ENCODE measurements at regions not wholly inside any gene's neighbourhood (a gene's known extent, or its start where the extent isn't known, plus 50 kb on each side); places are given as distances from the start of the nearest gene placed in this dataset.
A peak's percentile ranks its signal among the peaks of the same experiment; 100 is the strongest.

GRCh38 chr22:22181341-22181850 is 63.2 kb upstream of the VPREB1 start:
- H3K9me3 ChIP-seq = no peaks in the 10 kb centered on the region
- H3K27ac ChIP-seq = no peak overlapping the region
- DNase-seq (ENCODE audit: extremely low spot score in 2 of 2) = peak in 1 of 2 donors; percentile 37
- H3K4me1 ChIP-seq = no peaks in the 10 kb centered on the region
- H3K27me3 ChIP-seq = no peaks in the 10 kb centered on the region
- H3K4me3 ChIP-seq = no peak overlapping the region
- TF ChIP-seq CTCF (IDR thresholded peaks at IDR 0.05) (no peak), POLR2A (IDR thresholded peaks at IDR 0.05) (no peak)
- H3K36me3 ChIP-seq = no peaks in the 10 kb centered on the region
- intact Hi-C loops (cut with DNase I) = no loop called here

GRCh38 chr22:22180738-22181285 is 63.8 kb upstream of the VPREB1 start:
- H3K27me3 ChIP-seq = no peaks in the 10 kb centered on the region
- no peaks in the 10 kb centered on the region for H3K4me1 ChIP-seq
- intact Hi-C loops (cut with DNase I) = no loop called here

GRCh38 chr22:22179858-22180257 is 64.7 kb upstream of the VPREB1 start:
- no peaks in the 10 kb centered on the region for H3K9me3 ChIP-seq

More at GRCh38 chr22:22180738-22181285, 63.8 kb upstream of the VPREB1 start:
- H3K9me3 ChIP-seq = no peaks in the 10 kb centered on the region
- no peak overlapping the region for H3K27ac ChIP-seq
- DNase-seq (ENCODE audit: extremely low spot score in 2 of 2) = peak in 1 of 2 donors; percentile 22
- TF ChIP-seq CTCF (IDR thresholded peaks at IDR 0.05) (no peak), POLR2AphosphoS5 (IDR thresholded peaks at IDR 0.05; ENCODE audit: insufficient read depth in 1 of 2, low read depth in 1 of 2) (no peak), POLR2A (IDR thresholded peaks at IDR 0.05) (no peak)
- H3K36me3 ChIP-seq = no peaks in the 10 kb centered on the region
- no peak overlapping the region for H3K4me3 ChIP-seq

GRCh38 chr22:22178992-22179391 is 65.6 kb upstream of the VPREB1 start:
- H3K9me3 ChIP-seq = no peaks in the 10 kb centered on the region
- intact Hi-C loops (cut with DNase I) = no loop called here
- TF ChIP-seq POLR2A (IDR thresholded peaks at IDR 0.05) = no peak
- TF ChIP-seq POLR2AphosphoS5 (IDR thresholded peaks at IDR 0.05; ENCODE audit: insufficient read depth in 1 of 2, low read depth in 1 of 2) = no peak
- TF ChIP-seq CTCF (IDR thresholded peaks at IDR 0.05) = no peak
- peak in 1 of 2 donors; percentile 22 for DNase-seq (ENCODE audit: extremely low spot score in 2 of 2)
- no peaks in the 10 kb centered on the region for H3K4me1 ChIP-seq
- no peak overlapping the region for H3K27ac ChIP-seq
- H3K36me3 ChIP-seq = no peaks in the 10 kb centered on the region
- no peak overlapping the region for H3K4me3 ChIP-seq
- no peaks in the 10 kb centered on the region for H3K27me3 ChIP-seq

More at GRCh38 chr22:22179858-22180257, 64.7 kb upstream of the VPREB1 start:
- TF ChIP-seq POLR2AphosphoS5 (IDR thresholded peaks at IDR 0.05; ENCODE audit: insufficient read depth in 1 of 2, low read depth in 1 of 2) (no peak), POLR2A (IDR thresholded peaks at IDR 0.05) (no peak), CTCF (IDR thresholded peaks at IDR 0.05) (no peak)
- H3K27ac ChIP-seq = no peak overlapping the region
- H3K36me3 ChIP-seq = no peaks in the 10 kb centered on the region
- peak in 1 of 2 donors; percentile 52 for DNase-seq (ENCODE audit: extremely low spot score in 2 of 2)
- no peak overlapping the region for H3K4me3 ChIP-seq
- intact Hi-C loops (cut with DNase I) = no loop called here
- H3K4me1 ChIP-seq = no peaks in the 10 kb centered on the region
- H3K27me3 ChIP-seq = no peaks in the 10 kb centered on the region

GRCh38 chr22:22178355-22178965 is 66.1 kb upstream of the VPREB1 start:
- TF ChIP-seq POLR2AphosphoS5 (IDR thresholded peaks at IDR 0.05; ENCODE audit: insufficient read depth in 1 of 2, low read depth in 1 of 2) (no peak), CTCF (IDR thresholded peaks at IDR 0.05) (no peak), POLR2A (IDR thresholded peaks at IDR 0.05) (no peak)
- no peak overlapping the region for H3K4me3 ChIP-seq
- DNase-seq (ENCODE audit: extremely low spot score in 2 of 2) = peak in 1 of 2 donors; percentile 11
- intact Hi-C loops (cut with DNase I) = no loop called here
- H3K4me1 ChIP-seq = no peaks in the 10 kb centered on the region
- H3K36me3 ChIP-seq = no peaks in the 10 kb centered on the region
- no peaks in the 10 kb centered on the region for H3K27me3 ChIP-seq
- no peaks in the 10 kb centered on the region for H3K9me3 ChIP-seq
- no peak overlapping the region for H3K27ac ChIP-seq

All from vagina (tissue), 2 donors.